ENCODE measurements at regions not wholly inside any gene's neighbourhood (a gene's known extent, or its start where the extent isn't known, plus 50 kb on each side); places are given as distances from the start of the nearest gene placed in this dataset.

GRCh38 chr4:100842856-100843255, 325.0 kb upstream of the EMCN start:
- ATAC-seq (no peak), DNase-seq (no peak)

- ATAC-seq, result no peak
Measured at GRCh38 chr4:100841911-100842310, 324.1 kb upstream of the EMCN start.

GRCh38 chr4:100839712-100840111, 321.9 kb upstream of the EMCN start:
- no peak for ATAC-seq
- no peak for DNase-seq

More at GRCh38 chr4:100841911-100842310, 324.1 kb upstream of the EMCN start:
- DNase-seq, result no peak

- ATAC-seq (no peak), DNase-seq (no peak)
Measured at GRCh38 chr4:100838286-100838685, 320.5 kb upstream of the EMCN start.

GRCh38 chr4:100836929-100837328, 319.1 kb upstream of the EMCN start:
- DNase-seq (no peak), ATAC-seq (no peak)

- no peak for ATAC-seq
- no peak for DNase-seq
Measured at GRCh38 chr4:100834616-100835015, 316.8 kb upstream of the EMCN start.

GRCh38 chr4:100833906-100834305, 316.1 kb upstream of the EMCN start:
- DNase-seq (no peak), ATAC-seq (no peak)

GRCh38 chr4:100828986-100829685, 311.3 kb upstream of the EMCN start:
- DNase-seq (no peak), ATAC-seq (no peak)

GRCh38 chr4:100828364-100828763, 310.5 kb upstream of the EMCN start:
- DNase-seq (no peak), ATAC-seq (no peak)

GRCh38 chr4:100827756-100828155, 309.9 kb upstream of the EMCN start:
- ATAC-seq (no peak), DNase-seq (no peak)

GRCh38 chr4:100826808-100827548, 309.2 kb upstream of the EMCN start:
- ATAC-seq, result no peak
- DNase-seq, result no peak

GRCh38 chr4:100826067-100826466, 308.2 kb upstream of the EMCN start:
- DNase-seq (no peak), ATAC-seq (no peak)

- ATAC-seq (no peak), DNase-seq (no peak)
Measured at GRCh38 chr4:100823993-100824323, 306.1 kb upstream of the EMCN start.

GRCh38 chr4:100823066-100823992, 305.5 kb upstream of the EMCN start:
- DNase-seq, result peak; percentile 4
- ATAC-seq, result peak; percentile 88

GRCh38 chr4:100820249-100820648, 302.4 kb upstream of the EMCN start:
- DNase-seq (no peak), ATAC-seq (no peak)

- DNase-seq, result no peak
- no peak for ATAC-seq
Measured at GRCh38 chr4:100819505-100819904, 301.7 kb upstream of the EMCN start.

- DNase-seq (no peak), ATAC-seq (no peak)
Measured at GRCh38 chr4:100816436-100817045, 298.7 kb upstream of the EMCN start.

- no peak for ATAC-seq
Measured at GRCh38 chr4:100811046-100811445, 293.2 kb upstream of the EMCN start.

GRCh38 chr4:100809506-100809905, 291.7 kb upstream of the EMCN start:
- ATAC-seq, result no peak
- DNase-seq, result no peak

More at GRCh38 chr4:100811046-100811445, 293.2 kb upstream of the EMCN start:
- no peak for DNase-seq

GRCh38 chr4:100806988-100807387, 289.2 kb upstream of the EMCN start:
- DNase-seq (no peak), ATAC-seq (no peak)

GRCh38 chr4:100805538-100805937, 287.7 kb upstream of the EMCN start:
- ATAC-seq, result no peak
- DNase-seq, result no peak

All from stimulated activated naive CD8-positive, alpha-beta T cell treated with anti-CD3 and anti-CD28 coated beads, Interleukin-15, Interleukin-2, amounts not matched to agents 100 U/mL and 50 U/mL, for 24 hours (primary cell).